Kidney capillary endothelial cell (primary cell): ENCODE measurements at regions not wholly inside any gene's neighbourhood (a gene's known extent, or its start where the extent isn't known, plus 50 kb on each side); places are given as distances from the start of the nearest gene placed in this dataset.
A peak's percentile ranks its signal among the peaks of the same experiment; 100 is the strongest.
"Not testable (repeated sequence)": the region's sequence is repeated elsewhere in the genome, so short reads cannot be mapped to it uniquely, and the experiment has no call there.

Experiments
- DNase-seq: peaks from one replicate; pipeline ENCODE4 v3.0.0-alpha.2; 2018; ENCODE audit warnings: low spot score

DNA sequence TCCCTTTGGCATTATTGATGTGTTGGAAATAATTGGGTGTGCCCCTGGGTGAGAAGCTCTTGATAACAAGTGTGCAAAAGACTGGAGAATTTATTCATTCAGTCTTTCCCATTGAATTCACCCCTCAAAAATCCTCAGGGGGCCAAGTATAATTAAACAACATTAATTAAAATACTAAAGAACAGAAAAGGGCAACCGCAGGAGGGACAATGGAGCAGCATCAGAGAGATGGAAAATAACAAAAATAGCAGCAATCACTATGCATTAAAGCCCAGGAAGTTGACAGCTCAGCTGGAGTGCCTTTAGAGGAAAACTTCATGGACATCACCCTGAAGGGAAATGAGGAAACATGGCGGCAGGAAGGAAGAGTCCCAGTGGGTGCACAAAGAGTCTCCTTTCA lies 227.6 kb downstream of the MINAR1 start:
- DNase-seq: no peak

- no peak for DNase-seq
Observed at GRCh38 chr15:79661411-79661810, 229.3 kb downstream of the MINAR1 start.

DNA sequence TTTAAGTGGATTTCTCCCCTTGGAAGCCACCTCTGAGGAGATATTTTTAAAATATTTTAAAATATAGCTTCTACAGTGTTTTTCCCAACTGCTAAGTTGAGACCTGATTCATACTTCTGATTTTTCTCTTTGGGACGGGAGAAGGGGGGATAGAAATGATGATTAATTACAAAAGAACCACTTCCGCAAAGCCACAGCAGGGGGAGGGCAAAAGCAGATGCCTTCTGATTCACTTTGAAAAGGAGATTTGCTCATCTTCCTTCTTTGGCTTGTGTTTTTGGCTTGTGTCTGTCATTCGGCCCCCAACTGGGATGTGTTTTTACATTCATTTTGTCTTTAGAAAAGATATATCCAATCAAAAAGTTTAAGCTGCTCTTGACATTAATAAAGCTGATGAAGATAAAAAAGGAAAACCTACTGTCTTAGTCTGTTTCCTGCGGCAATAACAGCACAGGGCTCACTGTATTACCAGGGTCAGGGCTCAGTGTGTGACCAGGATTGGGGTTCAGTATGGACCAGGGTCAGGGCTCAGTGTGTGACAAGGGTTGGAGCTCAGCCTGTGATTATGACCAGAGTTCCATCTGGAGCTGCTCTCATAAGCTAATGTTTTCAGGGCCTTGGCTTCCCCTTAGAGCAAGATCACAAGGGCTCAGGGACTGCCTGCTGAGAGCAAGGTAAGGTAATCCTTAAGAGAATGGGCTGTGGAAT lies 223.2 kb downstream of the MTHFS start:
- no peak for DNase-seq

DNA sequence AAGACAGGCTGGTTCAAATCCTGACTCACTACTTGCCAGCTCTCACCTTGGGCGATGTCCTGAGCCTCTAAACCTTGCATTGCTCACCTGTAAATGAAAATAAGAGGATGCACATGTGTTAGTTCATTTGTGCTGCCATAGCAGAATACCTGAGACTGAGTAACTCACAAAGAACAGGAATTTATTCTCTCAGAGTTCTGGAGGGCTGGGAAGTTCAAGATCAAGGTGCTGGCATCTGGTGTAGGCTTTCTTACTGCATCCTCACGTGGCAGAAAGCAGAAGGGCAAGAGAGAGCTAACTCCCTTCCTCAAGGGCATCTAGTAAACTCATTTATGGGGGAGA lies 222.7 kb downstream of the MTHFS start:
- no peak for DNase-seq

GRCh38 chr15:79675982-79676381 lies 220.8 kb downstream of the MTHFS start:
- no peak for DNase-seq

GRCh38 chr15:79676621-79677020 lies 220.2 kb downstream of the MTHFS start:
- DNase-seq: no peak

- DNase-seq: no peak
Observed at GRCh38 chr15:79677241-79677640, 219.6 kb downstream of the MTHFS start.

DNA sequence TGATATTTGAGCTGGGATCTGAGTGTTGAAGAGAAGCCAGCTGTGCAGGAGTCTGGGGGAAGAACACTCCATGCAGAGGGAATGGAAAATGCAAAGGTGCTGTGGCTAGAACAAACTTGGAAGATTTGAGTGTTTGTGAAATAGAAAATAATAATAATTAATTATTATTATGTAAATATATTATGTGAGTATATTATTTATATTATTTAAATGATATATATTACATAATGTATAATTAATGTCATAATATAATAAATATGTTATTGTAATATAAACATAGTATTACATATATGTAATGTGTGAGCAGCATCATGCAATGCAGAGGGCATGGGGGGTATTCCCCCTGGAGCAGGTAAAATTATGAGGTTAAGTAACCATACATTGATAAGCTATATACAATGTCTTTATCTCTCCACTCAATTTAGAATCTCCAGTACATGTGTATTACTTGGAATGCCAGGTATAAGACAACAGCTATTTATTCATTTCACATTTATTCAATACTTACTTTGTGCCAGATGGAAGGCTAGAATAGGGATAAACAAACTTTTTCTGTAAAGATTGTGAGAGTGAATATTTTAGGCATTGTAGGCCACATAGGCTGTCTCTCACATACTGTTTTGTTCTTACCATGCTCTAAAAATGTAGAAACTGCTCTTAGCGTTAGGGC lies 218.6 kb downstream of the MTHFS start:
- no peak for DNase-seq

GRCh38 chr15:79680720-79681119 lies 216.1 kb downstream of the MTHFS start:
- peak; percentile 42 for DNase-seq

DNA sequence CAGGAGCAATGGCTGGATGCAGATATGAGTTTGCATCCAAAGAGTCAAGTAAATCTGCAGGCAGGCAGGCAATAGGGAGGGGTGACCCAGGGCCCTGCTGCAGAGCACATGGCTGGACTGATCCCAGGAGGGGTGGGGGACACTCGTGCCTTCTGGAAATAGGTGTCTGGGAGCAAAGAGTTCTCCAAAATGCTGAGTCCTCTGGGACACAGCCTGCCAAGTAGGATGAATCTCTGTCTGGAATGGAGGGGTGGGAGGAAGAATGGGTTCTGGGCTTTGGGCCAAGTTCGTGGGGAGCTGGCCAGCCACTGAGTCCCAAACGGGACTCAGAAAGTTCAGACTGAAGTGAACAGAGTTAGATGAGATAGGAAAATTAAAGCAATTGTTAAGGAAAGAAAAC lies 214.5 kb downstream of the MTHFS start:
- DNase-seq: no peak

- DNase-seq: no peak
Observed at GRCh38 chr15:79682851-79683288, 213.9 kb downstream of the MTHFS start.

GRCh38 chr15:79689030-79689429 lies 207.8 kb downstream of the MTHFS start:
- DNase-seq: no peak

DNA sequence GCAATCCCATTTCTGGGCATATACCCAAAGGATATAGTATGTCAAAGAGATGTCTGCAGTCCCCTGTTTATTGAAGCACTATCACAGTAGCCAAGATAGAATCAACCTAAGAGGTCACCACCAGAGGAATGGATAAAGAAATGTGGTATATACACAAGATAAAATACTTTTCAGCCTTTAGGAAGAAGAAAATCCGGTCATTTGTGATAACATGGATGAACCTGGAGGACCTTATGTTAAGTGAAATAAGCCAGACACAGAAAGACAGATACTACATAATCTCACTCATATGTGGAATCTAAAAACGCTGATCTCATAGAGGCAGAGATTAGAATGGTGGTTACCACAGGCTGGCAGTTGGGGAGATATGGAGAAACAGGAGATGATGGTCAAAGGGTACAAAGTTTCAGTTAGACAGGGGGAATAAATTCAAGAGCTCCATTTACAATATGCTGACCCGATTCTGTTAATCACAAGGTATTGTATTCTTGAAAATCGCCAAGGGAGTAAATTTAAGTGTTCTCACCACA lies 195.8 kb downstream of the MTHFS start:
- no peak for DNase-seq

GRCh38 chr15:79702621-79703020 lies 194.2 kb downstream of the MTHFS start:
- no peak for DNase-seq

DNA sequence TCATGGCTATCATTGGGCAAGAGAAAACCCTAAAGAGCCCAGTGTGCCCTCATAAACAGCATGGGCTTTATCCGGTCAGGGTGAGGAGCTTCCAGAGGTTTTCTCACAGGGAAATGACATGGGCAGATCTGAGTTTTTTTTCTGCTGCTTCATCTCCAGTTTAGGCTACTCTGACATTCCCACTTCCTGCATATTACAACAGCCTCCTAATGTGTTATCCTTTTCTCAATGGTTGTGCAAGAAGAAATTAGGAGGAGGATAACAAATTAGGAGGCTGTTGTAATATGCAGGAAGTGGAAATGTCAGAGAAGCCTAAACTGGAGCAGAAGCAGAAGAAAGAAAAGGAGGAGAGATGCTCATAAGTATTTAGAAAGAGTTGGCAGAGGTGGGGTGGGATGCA lies 175.6 kb downstream of the MTHFS start:
- no peak for DNase-seq

DNA sequence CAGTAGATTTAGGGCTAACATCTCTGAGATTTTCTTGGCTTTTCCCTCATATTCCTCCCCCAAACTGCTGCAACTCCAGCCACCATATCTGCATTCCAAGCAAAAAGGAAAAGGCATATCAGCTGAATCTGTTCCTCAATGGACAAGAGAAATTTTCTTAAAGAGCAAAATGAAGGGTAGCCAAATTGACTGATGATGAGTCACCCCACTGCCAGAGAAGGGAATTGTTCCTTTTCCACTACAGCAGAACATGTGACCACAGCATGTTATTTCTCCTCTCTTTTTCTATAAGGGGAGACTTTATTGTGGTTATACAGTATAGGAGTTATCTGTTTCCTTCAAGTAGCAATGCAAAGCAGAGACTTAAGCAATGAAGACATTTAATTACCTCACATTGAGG lies 172.5 kb downstream of the MTHFS start:
- DNase-seq: no peak

- DNase-seq: no peak
Observed at GRCh38 chr15:79724804-79725203, 172.0 kb downstream of the MTHFS start.

GRCh38 chr15:79728867-79729266 lies 167.9 kb downstream of the MTHFS start:
- no peak for DNase-seq

DNA sequence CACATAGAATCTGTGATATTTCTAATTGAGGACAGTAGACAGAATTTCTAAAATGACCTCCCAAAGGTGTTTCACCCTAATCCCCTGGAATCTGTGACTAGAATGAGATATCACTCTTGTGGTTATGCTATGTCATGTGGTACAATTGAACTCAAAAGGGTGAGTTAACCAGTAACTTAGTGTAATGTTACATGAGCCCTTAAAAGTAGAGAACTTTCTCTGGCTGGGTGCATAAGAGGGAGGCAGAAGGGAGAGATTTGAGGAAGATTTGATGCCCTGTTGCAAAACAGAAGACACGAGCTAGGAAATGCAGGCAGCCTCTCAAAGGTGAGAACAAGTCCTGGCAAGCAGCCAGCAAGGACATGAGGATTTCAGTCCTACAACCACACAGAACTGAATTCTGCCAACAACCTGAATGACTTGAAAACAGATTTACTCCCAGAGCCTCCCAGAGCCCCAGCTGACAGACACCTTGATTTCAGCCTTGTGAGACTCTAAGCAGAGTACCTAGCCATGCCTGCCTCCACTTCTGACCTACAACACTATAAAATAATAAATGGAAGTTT lies 160.3 kb downstream of the MTHFS start:
- no peak for DNase-seq

- no peak for DNase-seq
Observed at GRCh38 chr15:79738143-79738542, 158.7 kb downstream of the MTHFS start.

GRCh38 chr15:79740561-79740960 lies 156.3 kb downstream of the MTHFS start:
- no peak for DNase-seq

DNA sequence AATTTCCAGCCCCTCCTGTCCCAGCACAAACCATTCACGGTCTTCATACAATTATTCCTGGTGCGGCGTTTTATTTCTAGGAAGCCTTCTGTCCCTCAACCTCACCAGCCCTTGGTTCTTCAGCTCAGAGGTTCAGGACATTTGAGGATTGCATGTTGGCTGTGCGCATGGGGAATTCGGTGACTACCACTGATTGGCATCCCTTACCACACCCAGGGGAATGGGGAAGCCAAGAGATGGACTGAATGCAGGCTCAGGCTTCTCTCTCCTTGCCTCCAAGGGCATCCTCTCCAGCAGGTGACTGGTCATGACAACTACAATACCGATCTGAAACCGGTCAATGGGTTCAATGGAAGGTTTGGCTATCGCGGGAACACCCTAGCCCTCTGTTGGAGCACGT lies 153.8 kb downstream of the MTHFS start:
- DNase-seq: no peak

- DNase-seq: not testable (repeated sequence)
Observed at GRCh38 chr15:79744485-79744884, 152.3 kb downstream of the MTHFS start.
